ENCODE measurements at regions not wholly inside any gene's neighbourhood (a gene's known extent, or its start where the extent isn't known, plus 50 kb on each side); places are given as distances from the start of the nearest gene placed in this dataset.
"Not testable (repeated sequence)": the region's sequence is repeated elsewhere in the genome, so short reads cannot be mapped to it uniquely, and the experiment has no call there.

- not testable (repeated sequence) for TF ChIP-seq POLR2AphosphoS5 (IDR thresholded peaks at IDR 0.05)
- TF ChIP-seq, protein P1, sequence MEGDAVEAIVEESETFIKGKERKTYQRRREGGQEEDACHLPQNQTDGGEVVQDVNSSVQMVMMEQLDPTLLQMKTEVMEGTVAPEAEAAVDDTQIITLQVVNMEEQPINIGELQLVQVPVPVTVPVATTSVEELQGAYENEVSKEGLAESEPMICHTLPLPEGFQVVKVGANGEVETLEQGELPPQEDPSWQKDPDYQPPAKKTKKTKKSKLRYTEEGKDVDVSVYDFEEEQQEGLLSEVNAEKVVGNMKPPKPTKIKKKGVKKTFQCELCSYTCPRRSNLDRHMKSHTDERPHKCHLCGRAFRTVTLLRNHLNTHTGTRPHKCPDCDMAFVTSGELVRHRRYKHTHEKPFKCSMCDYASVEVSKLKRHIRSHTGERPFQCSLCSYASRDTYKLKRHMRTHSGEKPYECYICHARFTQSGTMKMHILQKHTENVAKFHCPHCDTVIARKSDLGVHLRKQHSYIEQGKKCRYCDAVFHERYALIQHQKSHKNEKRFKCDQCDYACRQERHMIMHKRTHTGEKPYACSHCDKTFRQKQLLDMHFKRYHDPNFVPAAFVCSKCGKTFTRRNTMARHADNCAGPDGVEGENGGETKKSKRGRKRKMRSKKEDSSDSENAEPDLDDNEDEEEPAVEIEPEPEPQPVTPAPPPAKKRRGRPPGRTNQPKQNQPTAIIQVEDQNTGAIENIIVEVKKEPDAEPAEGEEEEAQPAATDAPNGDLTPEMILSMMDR (IDR thresholded peaks at IDR 0.05): not testable (repeated sequence)
These were observed 72.7 kb upstream of the EPHA3 start for GRCh38 chr3:89034723-89035122.

Data from prostate gland (tissue), 2 donors.